CD14-positive monocyte (primary cell): ENCODE measurements at regions not wholly inside any gene's neighbourhood (a gene's known extent, or its start where the extent isn't known, plus 50 kb on each side); places are given as distances from the start of the nearest gene placed in this dataset.

ENCODE experiments used
- DNase-seq, 3 donors: peaks; one replicate each; pipeline ENCODE4 v3.0.0-alpha.2; 2011 to 2022
- H2AFZ ChIP-seq: 2 replicates; pipeline ENCODE4 v1.6.0; 2012; ENCODE audit warnings: mild to moderate bottlenecking, low read depth, low read length, inconsistent platforms; ENCODE audit not compliant: insufficient read depth, poor library complexity, severe bottlenecking
- H3K27ac ChIP-seq, 2 donors: 1 replicate in 1 of 2; 2 replicates in 1 of 2; pipeline ENCODE4 v1.5.1; 2012 to 2013; ENCODE audit warnings: low read length in 2 of 2, control low read depth in 1 of 2, inconsistent platforms in 1 of 2, low read depth in 1 of 2, mild to moderate bottlenecking in 1 of 2
- H3K27me3 ChIP-seq, 2 donors: one replicate each; pipeline versions ENCODE4 v1.6.0 to v1.6.1; 2011 to 2013; ENCODE audit warnings: low read length in 2 of 2; ENCODE audit not compliant: control insufficient read depth in 2 of 2, insufficient read depth in 2 of 2
- H3K36me3 ChIP-seq, 2 donors: replicated peaks in 1 of 2; 1 replicate in 1 of 2; 2 replicates in 1 of 2; pipeline versions ENCODE4 v1.5.1 to v1.6.1; 2012 to 2013; ENCODE audit warnings: low read length in 2 of 2, control low read depth in 1 of 2, inconsistent platforms in 1 of 2, mild to moderate bottlenecking in 1 of 2; ENCODE audit not compliant: insufficient read depth in 2 of 2, control insufficient read depth in 1 of 2
- H3K4me1 ChIP-seq, 2 donors: 1 replicate in 1 of 2; 2 replicates in 1 of 2; pipeline versions ENCODE4 v1.5.1 to v1.6.1; 2012 to 2013; ENCODE audit warnings: low read length in 2 of 2, control low read depth in 1 of 2, inconsistent platforms in 1 of 2, mild to moderate bottlenecking in 1 of 2, moderate library complexity in 1 of 2; ENCODE audit not compliant: insufficient read depth in 2 of 2, control insufficient read depth in 1 of 2
- H3K4me2 ChIP-seq: replicated peaks from 2 replicates; pipeline ENCODE3; 2012; ENCODE audit warnings: low read length, moderate library complexity, mild to moderate bottlenecking; ENCODE audit not compliant: poor library complexity, severe bottlenecking; ENCODE audit errors: extremely low read depth
- H3K4me3 ChIP-seq, 3 experiments: fragments of 200-600 bp in 1 of 3; sonication (generic) in 1 of 3; replicated peaks in 1 of 3; 1 replicate in 2 of 3; 2 replicates in 1 of 3; pipeline ENCODE4 v1.5.1; 2011 to 2013; ENCODE audit warnings: low read length in 3 of 3, mild to moderate bottlenecking in 3 of 3, control low read depth in 2 of 3, low read depth in 2 of 3, inconsistent platforms in 1 of 3, moderate library complexity in 1 of 3
- H3K79me2 ChIP-seq: 2 replicates; pipeline ENCODE4 v1.6.0; 2012; ENCODE audit warnings: mild to moderate bottlenecking, control low read depth, inconsistent platforms, low read length, moderate library complexity; ENCODE audit not compliant: insufficient read depth
- H3K9ac ChIP-seq: 2 replicates; pipeline ENCODE4 v1.6.0; 2017; ENCODE audit warnings: low read length, mild to moderate bottlenecking; ENCODE audit not compliant: insufficient read depth, poor library complexity, severe bottlenecking
- H3K9me3 ChIP-seq, 2 donors: replicated peaks in 1 of 2; 1 replicate in 1 of 2; 2 replicates in 1 of 2; pipeline versions ENCODE4 v1.5.1 to v1.6.1; 2012 to 2013; ENCODE audit warnings: low read length in 2 of 2, control low read depth in 1 of 2; ENCODE audit not compliant: control insufficient read depth in 1 of 2, insufficient read depth in 1 of 2
- H4K20me1 ChIP-seq: 2 replicates; pipeline ENCODE4 v1.6.0; 2012; ENCODE audit warnings: mild to moderate bottlenecking, low read length, control low read depth, moderate library complexity; ENCODE audit not compliant: insufficient read depth
- H3K27ac Mint-ChIP-seq, 7 donors: one replicate each; pipeline ENCODE4 v1.8.0; 2020; ENCODE audit warnings: mild to moderate bottlenecking in 7 of 7, mixed read lengths in 7 of 7, moderate library complexity in 6 of 7, inconsistent platforms in 2 of 7
- H3K27me3 Mint-ChIP-seq, 3 donors: one replicate each; pipeline ENCODE4 v1.8.0; 2021 to 2022; ENCODE audit warnings: low read depth in 3 of 3, mild to moderate bottlenecking in 3 of 3, mixed read lengths in 3 of 3, moderate library complexity in 3 of 3, inconsistent platforms in 1 of 3
- H3K36me3 Mint-ChIP-seq, 2 donors: one replicate each; pipeline ENCODE4 v1.8.0; 2020; ENCODE audit warnings: mixed read lengths in 2 of 2, inconsistent platforms in 1 of 2, mild to moderate bottlenecking in 1 of 2
- H3K4me1 Mint-ChIP-seq: one replicate; pipeline ENCODE4 v1.8.0; 2020; ENCODE audit warnings: mild to moderate bottlenecking, mixed read lengths
- H3K4me3 Mint-ChIP-seq, 2 donors: one replicate each; pipeline ENCODE4 v1.8.0; 2020; ENCODE audit warnings: mild to moderate bottlenecking in 2 of 2, mixed read lengths in 2 of 2, moderate library complexity in 1 of 2
- H3K9me3 Mint-ChIP-seq, 7 donors: one replicate each; pipeline ENCODE4 v1.8.0; 2020 to 2022; ENCODE audit warnings: mixed read lengths in 7 of 7, mild to moderate bottlenecking in 6 of 7, moderate library complexity in 6 of 7, inconsistent platforms in 2 of 7
- WGBS: methylation state at CpG from one replicate; pipeline ENCODE4 v1.1.5; 2013; ENCODE audit warnings: missing lambda C conversion rate; ENCODE audit not compliant: insufficient coverage; 5-methylcytosine and 5-hydroxymethylcytosine counted together
- intact Hi-C, 2 donors: fragments of 100-400 bp; cut with micrococcal nuclease; formaldehyde crosslinking; loops; one replicate each; pipeline versions ENCODE4 v1.15.0 to v1.15.1; 2023
- TF ChIP-seq, protein P1 (sequence below): fragments of 200-600 bp; IDR thresholded peaks from one replicate; pipeline ENCODE4 v1.8.0; 2022; ENCODE audit warnings: antibody characterized with exemption, mild to moderate bottlenecking

GRCh38 chr3:101081446-101081845 is 88.2 kb upstream of the ABI3BP start:
- Mint-ChIP-seq H3K36me3 (no peaks in the 10 kb centered on the region), H3K9me3 (peaks cover 0 to 8% (median 2%) of the 10 kb centered on the region in 7 donors), H3K27ac (no peak overlapping the region), H3K4me1 (no peaks in the 10 kb centered on the region), H3K27me3 (peaks cover 0 to 2% (median 0%) of the 10 kb centered on the region in 3 donors), H3K4me3 (no peak overlapping the region)
- H4K20me1 ChIP-seq: no peaks in the 10 kb centered on the region
- H3K4me1 ChIP-seq: no peaks in the 10 kb centered on the region
- H3K4me2 ChIP-seq: no peak overlapping the region
- H3K9me3 ChIP-seq: peaks cover 0 to 3% of the 10 kb centered on the region in 2 donors
- no peaks in the 10 kb centered on the region for H3K27me3 ChIP-seq
- no peak for DNase-seq
- TF ChIP-seq, protein P1, sequence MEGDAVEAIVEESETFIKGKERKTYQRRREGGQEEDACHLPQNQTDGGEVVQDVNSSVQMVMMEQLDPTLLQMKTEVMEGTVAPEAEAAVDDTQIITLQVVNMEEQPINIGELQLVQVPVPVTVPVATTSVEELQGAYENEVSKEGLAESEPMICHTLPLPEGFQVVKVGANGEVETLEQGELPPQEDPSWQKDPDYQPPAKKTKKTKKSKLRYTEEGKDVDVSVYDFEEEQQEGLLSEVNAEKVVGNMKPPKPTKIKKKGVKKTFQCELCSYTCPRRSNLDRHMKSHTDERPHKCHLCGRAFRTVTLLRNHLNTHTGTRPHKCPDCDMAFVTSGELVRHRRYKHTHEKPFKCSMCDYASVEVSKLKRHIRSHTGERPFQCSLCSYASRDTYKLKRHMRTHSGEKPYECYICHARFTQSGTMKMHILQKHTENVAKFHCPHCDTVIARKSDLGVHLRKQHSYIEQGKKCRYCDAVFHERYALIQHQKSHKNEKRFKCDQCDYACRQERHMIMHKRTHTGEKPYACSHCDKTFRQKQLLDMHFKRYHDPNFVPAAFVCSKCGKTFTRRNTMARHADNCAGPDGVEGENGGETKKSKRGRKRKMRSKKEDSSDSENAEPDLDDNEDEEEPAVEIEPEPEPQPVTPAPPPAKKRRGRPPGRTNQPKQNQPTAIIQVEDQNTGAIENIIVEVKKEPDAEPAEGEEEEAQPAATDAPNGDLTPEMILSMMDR: no peak
- intact Hi-C loops: no loop called here
- H3K4me3 ChIP-seq: no peak overlapping the region
- no peaks in the 10 kb centered on the region for H3K36me3 ChIP-seq
- H3K79me2 ChIP-seq: no peaks in the 10 kb centered on the region
- H3K27ac ChIP-seq: no peak overlapping the region
- WGBS: no CpG with 5 or more reads among the region's 2 CpGs
- H2AFZ ChIP-seq: no peak overlapping the region
- no peak overlapping the region for H3K9ac ChIP-seq

- intact Hi-C loops: no loop called here
Observed at GRCh38 chr3:101077361-101078011, 84.3 kb upstream of the ABI3BP start.

More at GRCh38 chr3:101077361-101078011, 84.3 kb upstream of the ABI3BP start:
- no peak overlapping the region for H3K27ac Mint-ChIP-seq
- Histone ChIP-seq H3K9me3 (no peaks in the 10 kb centered on the region), H4K20me1 (no peaks in the 10 kb centered on the region), H3K4me2 (no peak overlapping the region), H2AFZ (no peak overlapping the region), H3K4me1 (no peaks in the 10 kb centered on the region), H3K79me2 (no peaks in the 10 kb centered on the region), H3K27ac (no peak overlapping the region), H3K36me3 (no peaks in the 10 kb centered on the region), H3K27me3 (no peaks in the 10 kb centered on the region), H3K4me3 (no peak overlapping the region), H3K9ac (no peak overlapping the region)
- H3K27me3 Mint-ChIP-seq: peaks cover 0 to 2% (median 0%) of the 10 kb centered on the region in 3 donors
- TF ChIP-seq, protein P1: no peak
- no peaks in the 10 kb centered on the region for H3K36me3 Mint-ChIP-seq
- peaks cover 0 to 3% (median 0%) of the 10 kb centered on the region in 7 donors for H3K9me3 Mint-ChIP-seq
- DNase-seq: no peak
- no peaks in the 10 kb centered on the region for H3K4me1 Mint-ChIP-seq
- WGBS: no CpG with 5 or more reads among the region's 3 CpGs
- H3K4me3 Mint-ChIP-seq: no peak overlapping the region
